Fibroblast of lung (primary cell): ENCODE measurements at regions not wholly inside any gene's neighbourhood (a gene's known extent, or its start where the extent isn't known, plus 50 kb on each side); places are given as distances from the start of the nearest gene placed in this dataset.

ENCODE experiments used
- DNase-seq, 2 donors: peaks; one replicate each; pipeline versions ENCODE4 v3.0.0 to v3.0.0-alpha.2; 2010; ENCODE audit warnings: low read depth in 2 of 2
- H2AFZ ChIP-seq: 2 replicates; pipeline ENCODE4 v1.5.1; 2012; ENCODE audit warnings: low read length, control low read depth, inconsistent platforms
- H3K27ac ChIP-seq: 2 replicates; pipeline ENCODE4 v1.5.1; 2011; ENCODE audit warnings: low read length, control low read depth; ENCODE audit not compliant: insufficient read depth
- H3K27me3 ChIP-seq: 2 replicates; pipeline ENCODE4 v1.5.1; 2011; ENCODE audit warnings: mild to moderate bottlenecking, low read length; ENCODE audit not compliant: control insufficient read depth, insufficient read depth
- H3K36me3 ChIP-seq: 2 replicates; pipeline ENCODE4 v1.5.1; 2011; ENCODE audit warnings: low read length; ENCODE audit not compliant: control insufficient read depth, insufficient read depth
- H3K4me1 ChIP-seq: 2 replicates; pipeline ENCODE4 v1.5.1; 2011; ENCODE audit warnings: low read length; ENCODE audit not compliant: control insufficient read depth, insufficient read depth; ENCODE audit errors: extremely low read depth
- H3K4me2 ChIP-seq: 2 replicates; pipeline ENCODE4 v1.5.1; 2011; ENCODE audit warnings: low read length, control low read depth; ENCODE audit not compliant: insufficient read depth; ENCODE audit errors: extremely low read depth
- H3K4me3 ChIP-seq, 4 experiments: fragments of 200-600 bp in 1 of 4; sonication (generic) in 1 of 4; replicated peaks in 1 of 4; 2 replicates each; pipeline ENCODE4 v1.5.1; 2011 to 2016; ENCODE audit warnings: low read length in 4 of 4, low read depth in 3 of 4, mild to moderate bottlenecking in 3 of 4, control low read depth in 2 of 4, inconsistent platforms in 1 of 4, mixed read lengths in 1 of 4; ENCODE audit not compliant: insufficient read depth in 1 of 4; ENCODE audit errors: control extremely low read depth in 1 of 4
- H3K79me2 ChIP-seq: 2 replicates; pipeline ENCODE4 v1.5.1; 2012; ENCODE audit warnings: mild to moderate bottlenecking, low read length, inconsistent platforms; ENCODE audit not compliant: control insufficient read depth, insufficient read depth
- H3K9ac ChIP-seq: 2 replicates; pipeline ENCODE4 v1.5.1; 2011; ENCODE audit warnings: mild to moderate bottlenecking, low read length, control low read depth; ENCODE audit not compliant: insufficient read depth
- H3K9me3 ChIP-seq: 2 replicates; pipeline ENCODE4 v1.5.1; 2012; ENCODE audit warnings: low read depth, low read length; ENCODE audit not compliant: control insufficient read depth, insufficient read depth
- H4K20me1 ChIP-seq: 2 replicates; pipeline ENCODE4 v1.5.1; 2011; ENCODE audit warnings: low read length; ENCODE audit not compliant: control insufficient read depth, insufficient read depth; ENCODE audit errors: extremely low read depth
- CTCF ChIP-seq, 2 donors: IDR thresholded peaks in 1 of 2; conservative IDR thresholded peaks in 1 of 2; 1 replicate in 1 of 2; 2 replicates in 1 of 2; pipeline ENCODE4 v1.5.1; 2011 to 2012; ENCODE audit warnings: low read length in 2 of 2, control low read depth in 1 of 2, inconsistent platforms in 1 of 2, low read depth in 1 of 2, mild to moderate bottlenecking in 1 of 2
- EZH2 ChIP-seq: IDR thresholded peaks from 2 replicates; pipeline ENCODE4 v1.5.1; 2012; ENCODE audit warnings: low read length, control low read depth, mild to moderate bottlenecking; ENCODE audit errors: missing control alignments

DNA sequence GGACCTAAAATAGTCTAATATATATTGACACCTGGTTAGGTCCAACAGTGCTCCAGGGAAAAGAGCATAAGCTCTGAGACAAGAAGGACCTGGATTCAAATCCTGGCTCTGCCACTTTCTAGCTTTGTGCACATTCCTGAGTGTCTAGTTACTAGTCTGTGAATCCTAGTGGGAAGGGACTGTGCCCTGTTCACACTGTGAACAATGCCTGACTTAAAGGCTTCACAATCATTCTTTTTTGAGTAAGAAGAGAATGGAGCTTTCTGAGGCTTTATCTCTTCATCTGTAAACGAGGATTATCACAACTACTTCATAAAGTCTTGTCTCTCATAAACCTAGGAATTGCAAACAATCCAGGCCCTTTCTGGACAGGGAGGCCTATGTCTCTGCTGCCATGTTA is 235.9 kb downstream of the SOX2 start:
- H3K4me3 ChIP-seq = no peak overlapping the region
- H3K79me2 ChIP-seq = no peaks in the 10 kb centered on the region
- no peak for DNase-seq
- TF ChIP-seq CTCF (conservative IDR thresholded peaks at IDR 0.05 in 1 of 2, IDR thresholded peaks at IDR 0.05 in 1 of 2; ENCODE audit: low read depth in 1 of 2, low read length in 2 of 2) (no peak), EZH2 (no peak)
- H4K20me1 ChIP-seq = no peaks in the 10 kb centered on the region
- H3K9me3 ChIP-seq = no peaks in the 10 kb centered on the region
- no peak overlapping the region for H3K27ac ChIP-seq
- H3K36me3 ChIP-seq = no peaks in the 10 kb centered on the region
- H3K4me2 ChIP-seq = no peak overlapping the region
- H3K27me3 ChIP-seq = no peaks in the 10 kb centered on the region
- H3K4me1 ChIP-seq = no peaks in the 10 kb centered on the region
- no peak overlapping the region for H3K9ac ChIP-seq
- no peak overlapping the region for H2AFZ ChIP-seq

- Histone ChIP-seq H3K9me3 (no peaks in the 10 kb centered on the region), H3K79me2 (no peaks in the 10 kb centered on the region), H3K9ac (no peak overlapping the region), H3K4me3 (no peak overlapping the region), H3K4me1 (no peaks in the 10 kb centered on the region), H3K27ac (no peak overlapping the region), H3K27me3 (no peaks in the 10 kb centered on the region), H2AFZ (no peak overlapping the region), H4K20me1 (no peaks in the 10 kb centered on the region), H3K36me3 (no peaks in the 10 kb centered on the region), H3K4me2 (no peak overlapping the region)
- DNase-seq = no peak
- TF ChIP-seq CTCF (conservative IDR thresholded peaks at IDR 0.05 in 1 of 2, IDR thresholded peaks at IDR 0.05 in 1 of 2; ENCODE audit: low read depth in 1 of 2, low read length in 2 of 2) = no peak
- no peak for TF ChIP-seq EZH2
Measured at GRCh38 chr3:181948286-181948685, 236.6 kb downstream of the SOX2 start.

DNA sequence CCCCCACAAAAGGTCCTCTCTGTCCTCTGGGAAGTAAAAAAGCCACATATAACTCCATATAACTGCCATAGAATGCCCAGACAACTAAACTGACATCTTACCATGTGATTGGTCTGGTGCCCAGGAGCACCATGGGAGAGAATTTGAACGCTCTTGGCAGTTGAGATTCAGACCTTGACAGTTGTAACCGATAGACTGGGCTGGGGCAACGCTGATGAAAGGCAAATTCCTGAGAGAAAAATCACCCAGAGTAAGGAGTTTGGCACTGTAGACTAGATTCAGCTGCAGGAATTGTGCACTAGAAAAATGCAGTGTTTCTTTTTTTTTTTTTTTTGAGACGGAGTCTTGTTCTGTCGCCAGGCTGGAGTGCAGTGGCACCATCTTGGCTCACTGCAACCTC is 240.5 kb downstream of the SOX2 start:
- Histone ChIP-seq H3K4me1 (no peaks in the 10 kb centered on the region), H3K27me3 (no peaks in the 10 kb centered on the region), H4K20me1 (no peaks in the 10 kb centered on the region), H3K4me2 (no peak overlapping the region), H3K4me3 (no peak overlapping the region), H3K9ac (no peak overlapping the region), H3K79me2 (no peaks in the 10 kb centered on the region), H3K27ac (no peak overlapping the region), H2AFZ (no peak overlapping the region), H3K36me3 (no peaks in the 10 kb centered on the region), H3K9me3 (no peaks in the 10 kb centered on the region)
- peak in 1 of 2 donors; percentile 79 for DNase-seq
- TF ChIP-seq EZH2 (no peak), CTCF (conservative IDR thresholded peaks at IDR 0.05 in 1 of 2, IDR thresholded peaks at IDR 0.05 in 1 of 2; ENCODE audit: low read depth in 1 of 2, low read length in 2 of 2) (no peak)
